T-cell (primary cell): ENCODE measurements at regions not wholly inside any gene's neighbourhood (a gene's known extent, or its start where the extent isn't known, plus 50 kb on each side); places are given as distances from the start of the nearest gene placed in this dataset.

Experiments
- ATAC-seq, 4 experiments: fragments of 200-7000 bp in 3 of 4; fragments of 150-1000 bp in 1 of 4; cut with Tn5 transposase; replicated peaks in 1 of 4; 1 replicate in 3 of 4; 2 replicates in 1 of 4; pipeline ENCODE4 v1.10.0; 2021; ENCODE audit warnings: moderate library complexity in 3 of 4, mild to moderate bottlenecking in 2 of 4, moderate number of reproducible peaks in 1 of 4
- CTCF ChIA-PET, 2 donors: fragments of 300-600 bp; sonication (Branson Sonifier 250); formaldehyde crosslinking; loops; one replicate each; lab custom pipeline; 2022; ENCODE audit warnings: antibody characterized with exemption in 2 of 2; lab: Charles Lee
- POLR2A ChIA-PET, 2 donors: fragments of 300-600 bp; sonication (Branson Sonifier 250); formaldehyde crosslinking; loops; one replicate each; lab custom pipeline; 2022; ENCODE audit warnings: antibody characterized with exemption in 2 of 2; lab: Charles Lee
- DNase-seq, 35 experiments: peaks; one replicate each; pipeline versions ENCODE4 v3.0.0 to v3.0.0-alpha.2; 2013 to 2023
- H3K27ac ChIP-seq: one replicate; pipeline ENCODE4 v1.5.1; 2013; ENCODE audit warnings: low read length
- H3K27me3 ChIP-seq, 2 experiments: replicated peaks in 1 of 2; 1 replicate in 1 of 2; 2 replicates in 1 of 2; pipeline versions ENCODE4 v1.6.1 to v1.7.0; 2013; ENCODE audit warnings: low read length in 1 of 2, mixed read lengths in 1 of 2; ENCODE audit not compliant: control insufficient read depth in 2 of 2, insufficient read depth in 2 of 2; ENCODE audit errors: extremely low read depth in 1 of 2
- H3K36me3 ChIP-seq, 2 donors: 1 replicate in 1 of 2; 2 replicates in 1 of 2; pipeline versions ENCODE4 v1.6.1 to v1.7.0; 2013; ENCODE audit warnings: low read length in 1 of 2; ENCODE audit not compliant: control insufficient read depth in 2 of 2, insufficient read depth in 1 of 2; ENCODE audit errors: extremely low read depth in 1 of 2
- H3K4me1 ChIP-seq, 2 experiments: 1 replicate in 1 of 2; 2 replicates in 1 of 2; pipeline versions ENCODE4 v1.6.1 to v1.7.0; 2013; ENCODE audit warnings: low read length in 2 of 2, mixed read lengths in 1 of 2; ENCODE audit not compliant: insufficient read depth in 2 of 2, control insufficient read depth in 1 of 2; ENCODE audit errors: extremely low read depth in 1 of 2
- H3K4me3 ChIP-seq, 2 donors: 1 replicate in 1 of 2; 2 replicates in 1 of 2; pipeline versions ENCODE4 v1.5.1 to v1.7.0; 2013; ENCODE audit warnings: mild to moderate bottlenecking in 2 of 2, low read length in 1 of 2, moderate library complexity in 1 of 2; ENCODE audit not compliant: control insufficient read depth in 1 of 2; ENCODE audit errors: extremely low read depth in 1 of 2
- H3K9me3 ChIP-seq: 2 replicates; pipeline ENCODE4 v1.7.0; 2013
- H3K27ac Mint-ChIP-seq, 2 donors: one replicate each; pipeline ENCODE4 v1.8.0; 2020 to 2021; ENCODE audit warnings: mild to moderate bottlenecking in 2 of 2, mixed read lengths in 2 of 2
- H3K27me3 Mint-ChIP-seq, 2 donors: one replicate each; pipeline ENCODE4 v1.8.0; 2021 to 2022; ENCODE audit warnings: mixed read lengths in 2 of 2
- H3K36me3 Mint-ChIP-seq: one replicate; pipeline ENCODE4 v1.8.0; 2021; ENCODE audit warnings: mixed read lengths
- H3K4me1 Mint-ChIP-seq, 3 donors: one replicate each; pipeline ENCODE4 v1.8.0; 2020 to 2022; ENCODE audit warnings: mixed read lengths in 3 of 3, mild to moderate bottlenecking in 1 of 3
- H3K4me3 Mint-ChIP-seq, 3 donors: one replicate each; pipeline ENCODE4 v1.8.0; 2020 to 2022; ENCODE audit warnings: mild to moderate bottlenecking in 3 of 3, mixed read lengths in 3 of 3, moderate library complexity in 3 of 3
- H3K9me3 Mint-ChIP-seq, 3 donors: one replicate each; pipeline ENCODE4 v1.8.0; 2020 to 2022; ENCODE audit warnings: mixed read lengths in 3 of 3
- WGBS: methylation state at CpG from one replicate; pipeline ENCODE4 v1.1.5; 2013; ENCODE audit warnings: missing lambda C conversion rate; ENCODE audit not compliant: insufficient coverage; 5-methylcytosine and 5-hydroxymethylcytosine counted together

DNA sequence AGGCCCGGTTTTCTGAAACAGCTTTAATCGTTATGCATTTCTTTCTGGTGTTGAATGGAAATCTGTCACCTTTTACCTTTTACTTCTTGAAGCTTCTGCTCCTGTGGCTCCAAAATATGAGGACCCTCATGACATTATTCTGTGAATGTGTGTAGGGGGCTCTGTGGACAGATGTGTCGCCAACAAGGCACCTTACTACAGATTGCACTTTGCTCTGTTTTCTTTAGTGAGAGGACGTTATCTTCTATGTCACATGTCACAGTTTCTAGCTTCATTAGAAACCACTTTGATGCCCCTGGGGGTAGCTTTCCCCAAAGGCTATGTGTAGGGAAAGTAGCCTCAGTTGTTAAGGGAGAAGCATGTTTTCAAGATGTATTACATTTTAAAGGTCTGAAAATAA lies 195.6 kb downstream of the ZNF621 start:
- Histone ChIP-seq H3K27me3 (no peaks in the 10 kb centered on the region), H3K36me3 (no peaks in the 10 kb centered on the region), H3K4me3 (no peak overlapping the region), H3K27ac (no peak overlapping the region), H3K9me3 (no peaks in the 10 kb centered on the region), H3K4me1 (no peaks in the 10 kb centered on the region)
- Mint-ChIP-seq H3K4me1 (no peaks in the 10 kb centered on the region), H3K36me3 (no peaks in the 10 kb centered on the region), H3K27me3 (peaks cover 2 to 4% of the 10 kb centered on the region in 2 donors), H3K9me3 (no peaks in the 10 kb centered on the region), H3K27ac (no peak overlapping the region), H3K4me3 (no peak overlapping the region)
- POLR2A ChIA-PET, result no interaction called here
- no CpG with 5 or more reads among the region's 4 CpGs for WGBS
- DNase-seq (no peak), ATAC-seq (no peak)
- CTCF ChIA-PET, result no interaction called here

DNA sequence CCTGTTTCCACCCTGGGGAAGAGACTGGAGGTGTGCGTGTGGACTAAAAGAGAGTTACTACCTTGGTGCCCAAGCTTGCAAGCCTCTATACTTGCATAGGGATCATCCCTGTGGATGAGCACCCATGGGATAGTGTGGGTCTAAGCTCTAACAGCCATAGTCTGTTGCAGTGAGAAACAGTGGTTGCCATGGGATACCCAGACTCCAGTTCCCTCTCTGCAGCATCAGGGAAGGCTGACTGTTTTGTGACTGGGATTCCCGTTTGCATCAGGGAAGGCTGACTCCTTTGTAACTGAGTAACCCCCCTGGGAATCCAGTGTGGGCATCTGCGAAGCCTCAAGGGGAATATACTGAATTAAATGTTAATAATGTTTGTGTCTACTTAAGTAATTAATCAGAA lies 196.1 kb downstream of the ZNF621 start:
- Histone ChIP-seq H3K36me3 (no peaks in the 10 kb centered on the region), H3K27me3 (no peaks in the 10 kb centered on the region), H3K4me1 (no peaks in the 10 kb centered on the region), H3K27ac (no peak overlapping the region), H3K9me3 (no peaks in the 10 kb centered on the region), H3K4me3 (no peak overlapping the region)
- POLR2A ChIA-PET, result no interaction called here
- no peak overlapping the region for H3K27ac Mint-ChIP-seq
- no peaks in the 10 kb centered on the region for H3K9me3 Mint-ChIP-seq
- DNase-seq, result no peak
- CTCF ChIA-PET, result no interaction called here
- no peak overlapping the region for H3K4me3 Mint-ChIP-seq
- no peaks in the 10 kb centered on the region for H3K36me3 Mint-ChIP-seq
- 70% methylated on average over 2 of the region's 3 CpGs for WGBS
- no peaks in the 10 kb centered on the region for H3K4me1 Mint-ChIP-seq
- ATAC-seq, result no peak
- H3K27me3 Mint-ChIP-seq, result peaks cover 0 to 1% of the 10 kb centered on the region in 2 donors

DNA sequence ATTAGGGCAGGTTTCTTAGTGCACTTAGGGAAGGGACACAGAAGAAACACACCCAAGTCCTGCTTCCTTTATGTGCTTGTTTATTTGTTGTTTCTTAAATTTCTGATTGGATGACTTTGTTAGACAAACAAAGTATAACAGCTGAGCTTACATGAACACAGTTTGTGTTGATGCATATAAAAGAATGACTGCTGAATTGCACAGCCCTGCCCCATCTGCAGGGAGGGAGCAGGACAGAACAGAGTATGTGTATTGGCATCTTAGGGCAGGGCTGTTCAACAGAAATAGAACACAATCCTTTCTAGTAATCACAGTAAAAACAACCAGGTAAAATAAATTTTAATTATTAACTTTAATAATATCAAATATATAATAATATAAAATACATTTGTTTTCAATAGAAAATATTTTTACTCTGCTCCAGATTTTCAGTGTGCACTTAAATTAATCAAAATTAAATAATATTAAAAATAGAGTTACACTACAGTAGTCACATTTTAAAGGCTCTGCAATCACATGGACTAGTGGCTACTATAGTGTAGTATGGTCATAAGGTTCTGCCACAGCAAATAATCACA lies 198.4 kb downstream of the ZNF621 start:
- H3K4me3 ChIP-seq, result no peak overlapping the region
- no peaks in the 10 kb centered on the region for H3K4me1 ChIP-seq
- no peaks in the 10 kb centered on the region for H3K27me3 ChIP-seq
- H3K27ac ChIP-seq, result no peak overlapping the region
- ATAC-seq (no peak), DNase-seq (no peak)
- H3K36me3 ChIP-seq, result no peaks in the 10 kb centered on the region
- H3K9me3 ChIP-seq, result no peaks in the 10 kb centered on the region
- ChIA-PET POLR2A (no interaction called here), CTCF (no interaction called here)
- no peaks in the 10 kb centered on the region for H3K4me1 Mint-ChIP-seq
- no peak overlapping the region for H3K27ac Mint-ChIP-seq
- H3K4me3 Mint-ChIP-seq, result no peak overlapping the region
- H3K27me3 Mint-ChIP-seq, result peaks cover 0 to 2% of the 10 kb centered on the region in 2 donors
- H3K36me3 Mint-ChIP-seq, result no peaks in the 10 kb centered on the region
- no peaks in the 10 kb centered on the region for H3K9me3 Mint-ChIP-seq

DNA sequence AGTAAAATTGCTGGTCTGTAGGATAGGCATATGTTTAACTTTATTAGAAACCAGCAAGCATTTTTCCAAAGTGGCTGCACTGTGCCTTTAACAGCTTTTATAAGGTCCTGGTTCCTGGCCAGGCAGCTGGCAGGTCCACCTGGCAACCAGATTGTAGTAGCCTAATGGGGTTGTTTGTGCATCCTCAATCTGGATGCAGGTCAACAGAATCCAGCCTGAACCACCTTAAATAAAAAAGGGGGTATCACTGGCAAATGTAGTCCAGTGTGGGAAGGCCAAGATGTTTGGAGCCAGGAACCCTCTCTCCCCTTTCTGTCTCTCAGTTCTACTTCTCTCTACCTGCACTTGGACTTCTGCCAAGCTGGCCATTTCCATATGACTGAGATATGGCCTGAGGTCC lies 200.3 kb downstream of the ZNF621 start:
- Mint-ChIP-seq H3K36me3 (no peaks in the 10 kb centered on the region), H3K4me1 (no peaks in the 10 kb centered on the region), H3K4me3 (no peak overlapping the region), H3K9me3 (peaks cover 9 to 15% (median 11%) of the 10 kb centered on the region in 3 donors), H3K27ac (no peak overlapping the region), H3K27me3 (peaks cover 0 to 2% of the 10 kb centered on the region in 2 donors)
- H3K9me3 ChIP-seq, result no peaks in the 10 kb centered on the region
- no peaks in the 10 kb centered on the region for H3K36me3 ChIP-seq
- H3K27me3 ChIP-seq, result no peaks in the 10 kb centered on the region
- ATAC-seq (no peak), DNase-seq (no peak)
- H3K27ac ChIP-seq, result no peak overlapping the region
- H3K4me1 ChIP-seq, result no peaks in the 10 kb centered on the region
- ChIA-PET POLR2A (no interaction called here), CTCF (no interaction called here)
- H3K4me3 ChIP-seq, result no peak overlapping the region

DNA sequence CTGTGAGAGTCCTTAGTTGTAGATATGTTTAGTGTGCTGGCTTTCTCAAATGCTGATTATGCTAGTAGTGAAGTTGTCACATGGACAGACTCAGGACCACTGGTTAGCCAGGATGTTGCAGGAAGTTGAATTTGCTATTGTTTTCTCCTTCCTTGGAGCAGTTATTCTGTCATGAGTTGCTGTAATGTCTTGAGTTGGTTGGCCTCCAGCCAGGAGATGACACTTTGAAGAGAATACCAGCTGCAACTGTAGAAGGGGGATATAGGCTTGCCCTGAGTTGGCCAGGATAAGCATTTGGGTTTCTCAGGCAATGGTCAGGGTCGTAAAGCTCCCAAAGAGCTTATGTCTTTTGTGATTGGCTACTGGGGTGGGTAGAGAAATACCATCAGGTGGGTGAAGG lies 206.7 kb downstream of the ZNF621 start:
- H3K36me3 ChIP-seq, result no peaks in the 10 kb centered on the region
- Mint-ChIP-seq H3K27ac (no peak overlapping the region), H3K9me3 (peaks cover 16 to 27% (median 17%) of the 10 kb centered on the region in 3 donors), H3K4me1 (no peaks in the 10 kb centered on the region), H3K4me3 (no peak overlapping the region), H3K27me3 (peaks cover 5 to 6% of the 10 kb centered on the region in 2 donors), H3K36me3 (no peaks in the 10 kb centered on the region)
- CTCF ChIA-PET, result no interaction called here
- no peaks in the 10 kb centered on the region for H3K9me3 ChIP-seq
- POLR2A ChIA-PET, result no interaction called here
- DNase-seq (no peak), ATAC-seq (no peak)
- no peak overlapping the region for H3K4me3 ChIP-seq
- H3K4me1 ChIP-seq, result no peaks in the 10 kb centered on the region
- WGBS, result 50% methylated on average over 1 of the region's 1 CpG
- peaks cover 0 to 7% of the 10 kb centered on the region in 2 experiments for H3K27me3 ChIP-seq
- no peak overlapping the region for H3K27ac ChIP-seq

DNA sequence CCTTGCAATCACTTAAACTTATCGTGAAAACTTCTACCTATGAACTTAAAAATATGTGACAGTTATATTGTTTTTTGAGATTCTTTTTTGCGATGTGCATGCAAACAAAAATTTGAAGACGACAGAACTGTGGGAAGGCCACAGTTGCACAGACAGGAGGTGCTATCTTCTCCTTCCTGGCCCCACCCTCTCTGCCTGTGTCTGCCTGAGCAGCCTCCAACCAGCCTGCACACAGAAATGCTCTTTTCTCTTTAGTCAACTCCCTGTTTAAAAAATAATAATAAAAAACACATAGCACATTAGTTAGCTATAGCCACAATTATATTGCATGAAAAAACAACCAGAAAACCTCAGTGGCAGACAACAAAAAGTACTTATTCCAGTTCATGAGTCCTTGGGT lies 212.2 kb downstream of the ZNF621 start:
- H3K27me3 ChIP-seq, result peaks cover 0 to 1% of the 10 kb centered on the region in 2 experiments
- peaks cover 17 to 23% of the 10 kb centered on the region in 2 donors for H3K27me3 Mint-ChIP-seq
- H3K9me3 Mint-ChIP-seq, result peaks cover 0 to 7% (median 0%) of the 10 kb centered on the region in 3 donors
- H3K36me3 ChIP-seq, result no peaks in the 10 kb centered on the region
- ChIA-PET CTCF (no interaction called here), POLR2A (no interaction called here)
- no peak for DNase-seq
- H3K27ac Mint-ChIP-seq, result no peak overlapping the region
- no peak overlapping the region for H3K27ac ChIP-seq
- no peaks in the 10 kb centered on the region for H3K4me1 Mint-ChIP-seq
- no peak overlapping the region for H3K4me3 Mint-ChIP-seq
- H3K4me3 ChIP-seq, result no peak overlapping the region
- H3K4me1 ChIP-seq, result no peaks in the 10 kb centered on the region
- no peak for ATAC-seq
- H3K36me3 Mint-ChIP-seq, result no peaks in the 10 kb centered on the region
- no peaks in the 10 kb centered on the region for H3K9me3 ChIP-seq
- WGBS, result no CpG with 5 or more reads among the region's 3 CpGs

DNA sequence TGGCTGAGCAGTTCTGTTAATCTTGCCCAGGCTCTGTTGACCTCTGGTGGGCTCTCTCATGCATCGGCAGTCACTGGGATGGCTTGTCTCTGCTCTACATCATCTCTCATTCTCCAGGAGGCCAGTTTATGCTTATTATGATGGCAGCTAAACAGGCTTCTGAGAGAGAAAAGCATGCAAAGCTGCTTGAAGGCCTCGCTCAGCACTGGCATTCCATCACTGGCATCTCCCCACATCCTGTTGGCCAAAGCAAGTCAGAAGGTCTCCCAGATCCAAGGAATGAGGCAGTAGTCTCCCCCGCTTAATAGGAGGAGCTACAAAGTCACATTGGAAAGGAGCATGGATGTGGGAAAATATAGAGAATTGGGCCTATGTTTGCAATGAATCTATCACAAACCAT lies 212.6 kb downstream of the ZNF621 start:
- H3K4me1 Mint-ChIP-seq, result no peaks in the 10 kb centered on the region
- no peaks in the 10 kb centered on the region for H3K36me3 ChIP-seq
- H3K9me3 ChIP-seq, result no peaks in the 10 kb centered on the region
- no peak overlapping the region for H3K27ac ChIP-seq
- WGBS, result no CpG with 5 or more reads among the region's 3 CpGs
- ATAC-seq, result no peak
- no peak overlapping the region for H3K4me3 Mint-ChIP-seq
- no peaks in the 10 kb centered on the region for H3K4me1 ChIP-seq
- ChIA-PET CTCF (no interaction called here), POLR2A (no interaction called here)
- H3K27ac Mint-ChIP-seq, result no peak overlapping the region
- H3K27me3 Mint-ChIP-seq, result peaks cover 17 to 23% of the 10 kb centered on the region in 2 donors
- peaks cover 0 to 6% (median 0%) of the 10 kb centered on the region in 3 donors for H3K9me3 Mint-ChIP-seq
- H3K36me3 Mint-ChIP-seq, result no peaks in the 10 kb centered on the region
- H3K27me3 ChIP-seq, result no peaks in the 10 kb centered on the region
- DNase-seq, result no peak
- no peak overlapping the region for H3K4me3 ChIP-seq
